ENCODE measurements at regions not wholly inside any gene's neighbourhood (a gene's known extent, or its start where the extent isn't known, plus 50 kb on each side); places are given as distances from the start of the nearest gene placed in this dataset.

DNA sequence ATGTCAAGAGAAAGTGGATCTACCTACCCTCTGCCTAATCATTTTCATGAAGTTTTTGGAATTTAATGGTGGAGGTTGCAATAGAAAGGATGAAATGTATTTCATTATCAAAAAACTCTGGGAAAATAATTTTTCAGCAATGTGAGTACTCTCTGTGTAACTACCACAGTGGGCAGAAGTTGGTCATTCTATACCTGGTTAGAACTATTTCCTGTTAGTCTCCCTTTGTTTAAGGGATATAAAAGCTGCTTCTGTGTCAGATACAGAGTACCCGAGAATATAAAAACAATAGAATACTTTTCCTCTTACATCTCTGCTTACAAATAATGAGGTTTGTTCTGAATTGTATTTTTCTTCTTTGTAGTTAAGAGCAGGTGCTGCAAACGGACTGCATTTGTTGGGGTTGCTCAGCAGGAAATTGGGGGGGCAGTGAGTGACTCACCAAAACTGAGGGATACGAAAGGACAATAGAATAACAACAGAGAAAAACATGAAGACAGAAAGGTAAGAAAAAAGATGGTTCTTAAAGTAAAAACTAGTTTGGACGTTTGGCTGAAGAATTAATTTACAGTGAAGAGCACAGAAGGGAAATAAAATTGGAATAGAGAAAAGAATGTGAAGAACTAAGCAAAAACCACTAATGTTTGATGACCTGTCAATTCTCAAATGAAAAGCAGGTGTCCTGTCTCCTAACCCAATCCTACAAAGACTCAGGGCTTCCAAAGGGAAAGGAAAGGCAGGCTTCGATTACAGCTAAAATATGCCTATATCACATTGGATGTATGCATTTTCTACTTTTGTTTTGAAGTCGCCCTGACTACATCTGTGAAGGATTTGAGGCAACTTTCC, 703.1 kb downstream of the RFPL4B start:
- Histone ChIP-seq H4K20me1 (replicated peaks; ENCODE audit: insufficient read depth) (no peaks in the 10 kb centered on the region), H3F3A (replicated peaks; ENCODE audit: low read depth) (no peaks in the 10 kb centered on the region), H3K4me3 (no peak overlapping the region), H3K4me1 (ENCODE audit: insufficient read depth) (peaks cover 13% of the 10 kb centered on the region; the same call in 1 of the 2 replicates), H3K9me2 (ENCODE audit: insufficient read depth) (0 out of 2 replicates have a peak, but pooled peaks cover 3% of the 10 kb centered on the region), H3K79me2 (replicated peaks; ENCODE audit: insufficient read depth) (no peaks in the 10 kb centered on the region), H3K27me3 (ENCODE audit: insufficient read depth) (no peaks in the 10 kb centered on the region), H3K27ac (ENCODE audit: low read depth) (no peak overlapping the region), H3K4me2 (0 out of 2 replicates have a peak overlapping the region, but pooled peaks have one; percentile 9), H2AFZ (no peak overlapping the region), H3K36me3 (ENCODE audit: insufficient read depth) (no peaks in the 10 kb centered on the region)
- H3K4me3 Mint-ChIP-seq, result no peak overlapping the region; the same call in 2 of the 3 replicates
- no peaks in the 10 kb centered on the region for H3K9me3 Mint-ChIP-seq
- no peaks in the 10 kb centered on the region for H3K36me3 Mint-ChIP-seq (ENCODE audit: low read depth)
- TF ChIP-seq EZH2phosphoT487 (IDR thresholded peaks at IDR 0.05; ENCODE audit: unreplicated experiment) (no peak), JUNB (IDR thresholded peaks at IDR 0.05; ENCODE audit: unreplicated experiment) (no peak), POLR2AphosphoS5 (IDR thresholded peaks at IDR 0.05; ENCODE audit: low read depth) (no peak), ZNF114 (CRISPR knock-in tag; IDR thresholded peaks at IDR 0.05) (no peak), CTCF (conservative IDR thresholded peaks at IDR 0.05; ENCODE audit: low read depth in 2 of 2) (no peak), EZH2 (IDR thresholded peaks at IDR 0.05; ENCODE audit: low read depth, unreplicated experiment) (no peak), REST (IDR thresholded peaks at IDR 0.05; ENCODE audit: unreplicated experiment) (no peak)
- TF ChIP-seq, protein P1, sequence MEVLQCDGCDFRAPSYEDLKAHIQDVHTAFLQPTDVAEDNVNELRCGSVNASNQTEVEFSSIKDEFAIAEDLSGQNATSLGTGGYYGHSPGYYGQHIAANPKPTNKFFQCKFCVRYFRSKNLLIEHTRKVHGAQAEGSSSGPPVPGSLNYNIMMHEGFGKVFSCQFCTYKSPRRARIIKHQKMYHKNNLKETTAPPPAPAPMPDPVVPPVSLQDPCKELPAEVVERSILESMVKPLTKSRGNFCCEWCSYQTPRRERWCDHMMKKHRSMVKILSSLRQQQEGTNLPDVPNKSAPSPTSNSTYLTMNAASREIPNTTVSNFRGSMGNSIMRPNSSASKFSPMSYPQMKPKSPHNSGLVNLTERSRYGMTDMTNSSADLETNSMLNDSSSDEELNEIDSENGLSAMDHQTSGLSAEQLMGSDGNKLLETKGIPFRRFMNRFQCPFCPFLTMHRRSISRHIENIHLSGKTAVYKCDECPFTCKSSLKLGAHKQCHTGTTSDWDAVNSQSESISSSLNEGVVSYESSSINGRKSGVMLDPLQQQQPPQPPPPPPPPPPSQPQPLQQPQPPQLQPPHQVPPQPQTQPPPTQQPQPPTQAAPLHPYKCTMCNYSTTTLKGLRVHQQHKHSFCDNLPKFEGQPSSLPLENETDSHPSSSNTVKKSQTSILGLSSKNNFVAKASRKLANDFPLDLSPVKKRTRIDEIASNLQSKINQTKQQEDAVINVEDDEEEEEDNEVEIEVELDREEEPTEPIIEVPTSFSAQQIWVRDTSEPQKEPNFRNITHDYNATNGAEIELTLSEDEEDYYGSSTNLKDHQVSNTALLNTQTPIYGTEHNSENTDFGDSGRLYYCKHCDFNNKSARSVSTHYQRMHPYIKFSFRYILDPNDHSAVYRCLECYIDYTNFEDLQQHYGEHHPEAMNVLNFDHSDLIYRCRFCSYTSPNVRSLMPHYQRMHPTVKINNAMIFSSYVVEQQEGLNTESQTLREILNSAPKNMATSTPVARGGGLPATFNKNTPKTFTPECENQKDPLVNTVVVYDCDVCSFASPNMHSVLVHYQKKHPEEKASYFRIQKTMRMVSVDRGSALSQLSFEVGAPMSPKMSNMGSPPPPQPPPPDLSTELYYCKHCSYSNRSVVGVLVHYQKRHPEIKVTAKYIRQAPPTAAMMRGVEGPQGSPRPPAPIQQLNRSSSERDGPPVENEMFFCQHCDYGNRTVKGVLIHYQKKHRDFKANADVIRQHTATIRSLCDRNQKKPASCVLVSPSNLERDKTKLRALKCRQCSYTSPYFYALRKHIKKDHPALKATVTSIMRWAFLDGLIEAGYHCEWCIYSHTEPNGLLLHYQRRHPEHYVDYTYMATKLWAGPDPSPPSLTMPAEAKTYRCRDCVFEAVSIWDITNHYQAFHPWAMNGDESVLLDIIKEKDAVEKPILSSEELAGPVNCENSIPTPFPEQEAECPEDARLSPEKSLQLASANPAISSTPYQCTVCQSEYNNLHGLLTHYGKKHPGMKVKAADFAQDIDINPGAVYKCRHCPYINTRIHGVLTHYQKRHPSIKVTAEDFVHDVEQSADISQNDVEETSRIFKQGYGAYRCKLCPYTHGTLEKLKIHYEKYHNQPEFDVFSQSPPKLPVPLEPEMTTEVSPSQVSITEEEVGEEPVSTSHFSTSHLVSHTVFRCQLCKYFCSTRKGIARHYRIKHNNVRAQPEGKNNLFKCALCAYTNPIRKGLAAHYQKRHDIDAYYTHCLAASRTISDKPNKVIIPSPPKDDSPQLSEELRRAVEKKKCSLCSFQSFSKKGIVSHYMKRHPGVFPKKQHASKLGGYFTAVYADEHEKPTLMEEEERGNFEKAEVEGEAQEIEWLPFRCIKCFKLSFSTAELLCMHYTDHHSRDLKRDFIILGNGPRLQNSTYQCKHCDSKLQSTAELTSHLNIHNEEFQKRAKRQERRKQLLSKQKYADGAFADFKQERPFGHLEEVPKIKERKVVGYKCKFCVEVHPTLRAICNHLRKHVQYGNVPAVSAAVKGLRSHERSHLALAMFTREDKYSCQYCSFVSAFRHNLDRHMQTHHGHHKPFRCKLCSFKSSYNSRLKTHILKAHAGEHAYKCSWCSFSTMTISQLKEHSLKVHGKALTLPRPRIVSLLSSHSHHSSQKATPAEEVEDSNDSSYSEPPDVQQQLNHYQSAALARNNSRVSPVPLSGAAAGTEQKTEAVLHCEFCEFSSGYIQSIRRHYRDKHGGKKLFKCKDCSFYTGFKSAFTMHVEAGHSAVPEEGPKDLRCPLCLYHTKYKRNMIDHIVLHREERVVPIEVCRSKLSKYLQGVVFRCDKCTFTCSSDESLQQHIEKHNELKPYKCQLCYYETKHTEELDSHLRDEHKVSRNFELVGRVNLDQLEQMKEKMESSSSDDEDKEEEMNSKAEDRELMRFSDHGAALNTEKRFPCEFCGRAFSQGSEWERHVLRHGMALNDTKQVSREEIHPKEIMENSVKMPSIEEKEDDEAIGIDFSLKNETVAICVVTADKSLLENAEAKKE (CRISPR knock-in tag; IDR thresholded peaks at IDR 0.05), result no peak
- peak overlapping the region; percentile 82 for H3K27ac Mint-ChIP-seq
- H3K4me1 Mint-ChIP-seq, result peaks cover 19% of the 10 kb centered on the region
- ATAC-seq (peak; percentile 39), DNase-seq (ENCODE audit: low spot score) (peak; percentile 28)
- H3K27me3 Mint-ChIP-seq (ENCODE audit: insufficient read depth, low read depth, poor library complexity), result peaks cover 3% of the 10 kb centered on the region
